ENCODE measurements at regions not wholly inside any gene's neighbourhood (a gene's known extent, or its start where the extent isn't known, plus 50 kb on each side); places are given as distances from the start of the nearest gene placed in this dataset.

DNA sequence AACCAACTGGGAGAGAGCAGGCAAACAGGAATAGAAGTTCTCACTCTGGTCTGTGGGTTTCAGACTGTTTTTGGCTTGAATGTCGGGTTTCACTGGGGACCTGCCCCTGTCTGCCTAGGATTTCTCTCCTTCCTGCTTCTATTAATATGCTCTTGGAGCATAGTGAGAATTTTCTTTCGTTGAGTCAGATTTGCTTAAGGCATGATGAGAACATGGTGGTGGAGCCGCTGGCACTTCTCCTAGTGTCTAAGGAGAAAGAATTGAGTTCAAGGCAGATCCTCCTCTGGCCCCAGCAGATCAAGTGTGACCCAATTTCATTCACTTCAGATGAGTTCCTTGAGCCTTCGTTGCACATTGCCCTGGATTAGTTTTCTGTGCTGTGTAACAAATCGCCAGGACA lies 103.9 kb upstream of the HS6ST1 start:
- DNase-seq: no peak
- no peaks in the 10 kb centered on the region for H3K9me2 ChIP-seq
- H3K4me1 ChIP-seq (ENCODE audit: control insufficient read depth in 1 of 2, insufficient read depth in 2 of 2, low read depth in 1 of 2, low read length in 1 of 2): peaks cover 0 to 51% of the 10 kb centered on the region in 2 experiments; a peak in 2 of 4 replicates
- no peaks in the 10 kb centered on the region for H3K79me2 ChIP-seq (ENCODE audit: insufficient read depth)
- H3K27me3 ChIP-seq (ENCODE audit: insufficient read depth): no peaks in the 10 kb centered on the region
- WGBS (ENCODE audit: low lambda C conversion rate): 20% methylated on average over 5 of the region's 5 CpGs
- no peak overlapping the region for H3K9ac ChIP-seq
- no peak overlapping the region for H3K4me2 ChIP-seq
- POLR2A ChIA-PET: no interaction called here
- CTCF ChIA-PET: no interaction called here
- H2AFZ ChIP-seq (ENCODE audit: low read depth): no peak overlapping the region
- no peaks in the 10 kb centered on the region for H3K36me3 ChIP-seq (replicated peaks in 1 of 2; ENCODE audit: control insufficient read depth in 1 of 2, insufficient read depth in 2 of 2, low read length in 1 of 2)
- no peak overlapping the region for H3K4me3 ChIP-seq (ENCODE audit: low read depth in 2 of 2, low read length in 1 of 2)
- H3F3A ChIP-seq (replicated peaks; ENCODE audit: insufficient read depth): no peaks in the 10 kb centered on the region
- TF ChIP-seq TCF12 (IDR thresholded peaks at IDR 0.05): no peak
- TF ChIP-seq RFX5 (IDR thresholded peaks at IDR 0.05; ENCODE audit: low read length): no peak
- no peak for TF ChIP-seq TAF1 (IDR thresholded peaks at IDR 0.05; ENCODE audit: borderline replicate concordance, low read depth, low read length)
- TF ChIP-seq, protein P1, sequence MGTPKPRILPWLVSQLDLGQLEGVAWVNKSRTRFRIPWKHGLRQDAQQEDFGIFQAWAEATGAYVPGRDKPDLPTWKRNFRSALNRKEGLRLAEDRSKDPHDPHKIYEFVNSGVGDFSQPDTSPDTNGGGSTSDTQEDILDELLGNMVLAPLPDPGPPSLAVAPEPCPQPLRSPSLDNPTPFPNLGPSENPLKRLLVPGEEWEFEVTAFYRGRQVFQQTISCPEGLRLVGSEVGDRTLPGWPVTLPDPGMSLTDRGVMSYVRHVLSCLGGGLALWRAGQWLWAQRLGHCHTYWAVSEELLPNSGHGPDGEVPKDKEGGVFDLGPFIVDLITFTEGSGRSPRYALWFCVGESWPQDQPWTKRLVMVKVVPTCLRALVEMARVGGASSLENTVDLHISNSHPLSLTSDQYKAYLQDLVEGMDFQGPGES (IDR thresholded peaks at IDR 0.05; ENCODE audit: low read depth, low read length): no peak
- H4K20me1 ChIP-seq (ENCODE audit: insufficient read depth): no peaks in the 10 kb centered on the region
- no peaks in the 10 kb centered on the region for H3K9me3 ChIP-seq
- H3K27ac ChIP-seq (ENCODE audit: low read depth in 2 of 2, low read length in 1 of 2): no peak overlapping the region

DNA sequence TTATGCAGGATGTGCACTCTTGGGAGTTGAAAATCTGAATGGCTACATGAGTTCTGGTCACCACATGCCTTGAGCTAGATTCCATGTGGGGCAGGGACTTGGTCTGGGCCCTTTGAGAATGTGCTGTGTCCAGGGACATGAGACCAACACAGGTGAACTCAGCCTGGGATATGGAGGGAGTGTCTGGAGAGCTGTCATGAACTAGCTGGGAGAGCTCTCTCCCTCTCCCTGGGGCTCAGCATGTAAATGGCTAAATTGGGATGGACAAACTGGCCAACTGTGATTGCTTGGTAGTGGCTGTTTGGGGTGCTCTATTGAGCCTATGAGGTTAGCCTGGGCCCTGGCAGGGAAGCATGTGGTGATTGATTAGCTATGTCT lies 105.1 kb upstream of the HS6ST1 start:
- Histone ChIP-seq H3K9me3 (no peaks in the 10 kb centered on the region), H3K9ac (no peak overlapping the region), H3F3A (replicated peaks; ENCODE audit: insufficient read depth) (no peaks in the 10 kb centered on the region), H3K9me2 (no peaks in the 10 kb centered on the region), H4K20me1 (ENCODE audit: insufficient read depth) (no peaks in the 10 kb centered on the region), H3K79me2 (ENCODE audit: insufficient read depth) (no peaks in the 10 kb centered on the region), H3K27ac (ENCODE audit: low read depth in 2 of 2, low read length in 1 of 2) (peak overlapping the region in 1 of 2 experiments; percentile 94; a peak in 2 of 4 replicates), H3K27me3 (ENCODE audit: insufficient read depth) (no peaks in the 10 kb centered on the region), H3K36me3 (replicated peaks in 1 of 2; ENCODE audit: control insufficient read depth in 1 of 2, insufficient read depth in 2 of 2, low read length in 1 of 2) (no peaks in the 10 kb centered on the region), H2AFZ (ENCODE audit: low read depth) (no peak overlapping the region), H3K4me3 (ENCODE audit: low read depth in 2 of 2, low read length in 1 of 2) (no peak overlapping the region), H3K4me2 (no peak overlapping the region), H3K4me1 (ENCODE audit: control insufficient read depth in 1 of 2, insufficient read depth in 2 of 2, low read depth in 1 of 2, low read length in 1 of 2) (peaks cover 0 to 51% of the 10 kb centered on the region in 2 experiments; a peak in 2 of 4 replicates)
- ChIA-PET CTCF (interaction anchor here (0.8 to 1.6 kb wide), 3 partner anchors 10 to 101 kb away, joined by 3 to 10 read pairs (median 4); no protein-coding TSS in a partner anchor), POLR2A (interaction anchor here (1.3 kb wide), 1 partner anchor 26 kb away, joined by 3 read pairs; no protein-coding TSS in a partner anchor)
- no peak for DNase-seq
- TF ChIP-seq, protein P2, sequence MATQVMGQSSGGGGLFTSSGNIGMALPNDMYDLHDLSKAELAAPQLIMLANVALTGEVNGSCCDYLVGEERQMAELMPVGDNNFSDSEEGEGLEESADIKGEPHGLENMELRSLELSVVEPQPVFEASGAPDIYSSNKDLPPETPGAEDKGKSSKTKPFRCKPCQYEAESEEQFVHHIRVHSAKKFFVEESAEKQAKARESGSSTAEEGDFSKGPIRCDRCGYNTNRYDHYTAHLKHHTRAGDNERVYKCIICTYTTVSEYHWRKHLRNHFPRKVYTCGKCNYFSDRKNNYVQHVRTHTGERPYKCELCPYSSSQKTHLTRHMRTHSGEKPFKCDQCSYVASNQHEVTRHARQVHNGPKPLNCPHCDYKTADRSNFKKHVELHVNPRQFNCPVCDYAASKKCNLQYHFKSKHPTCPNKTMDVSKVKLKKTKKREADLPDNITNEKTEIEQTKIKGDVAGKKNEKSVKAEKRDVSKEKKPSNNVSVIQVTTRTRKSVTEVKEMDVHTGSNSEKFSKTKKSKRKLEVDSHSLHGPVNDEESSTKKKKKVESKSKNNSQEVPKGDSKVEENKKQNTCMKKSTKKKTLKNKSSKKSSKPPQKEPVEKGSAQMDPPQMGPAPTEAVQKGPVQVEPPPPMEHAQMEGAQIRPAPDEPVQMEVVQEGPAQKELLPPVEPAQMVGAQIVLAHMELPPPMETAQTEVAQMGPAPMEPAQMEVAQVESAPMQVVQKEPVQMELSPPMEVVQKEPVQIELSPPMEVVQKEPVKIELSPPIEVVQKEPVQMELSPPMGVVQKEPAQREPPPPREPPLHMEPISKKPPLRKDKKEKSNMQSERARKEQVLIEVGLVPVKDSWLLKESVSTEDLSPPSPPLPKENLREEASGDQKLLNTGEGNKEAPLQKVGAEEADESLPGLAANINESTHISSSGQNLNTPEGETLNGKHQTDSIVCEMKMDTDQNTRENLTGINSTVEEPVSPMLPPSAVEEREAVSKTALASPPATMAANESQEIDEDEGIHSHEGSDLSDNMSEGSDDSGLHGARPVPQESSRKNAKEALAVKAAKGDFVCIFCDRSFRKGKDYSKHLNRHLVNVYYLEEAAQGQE (IDR thresholded peaks at IDR 0.05; ENCODE audit: low read depth, low read length): no peak
- TF ChIP-seq FOSL2 (IDR thresholded peaks at IDR 0.05; ENCODE audit: borderline replicate concordance, low read depth): no peak
- no peak for TF ChIP-seq ELF1 (IDR thresholded peaks at IDR 0.05)
- no peak for TF ChIP-seq NRF1 (IDR thresholded peaks at IDR 0.05; ENCODE audit: low read depth, low read length)
- TF ChIP-seq CHD2 (IDR thresholded peaks at IDR 0.05; ENCODE audit: low read length, partially characterized antibody): no peak
- TF ChIP-seq, protein P3, sequence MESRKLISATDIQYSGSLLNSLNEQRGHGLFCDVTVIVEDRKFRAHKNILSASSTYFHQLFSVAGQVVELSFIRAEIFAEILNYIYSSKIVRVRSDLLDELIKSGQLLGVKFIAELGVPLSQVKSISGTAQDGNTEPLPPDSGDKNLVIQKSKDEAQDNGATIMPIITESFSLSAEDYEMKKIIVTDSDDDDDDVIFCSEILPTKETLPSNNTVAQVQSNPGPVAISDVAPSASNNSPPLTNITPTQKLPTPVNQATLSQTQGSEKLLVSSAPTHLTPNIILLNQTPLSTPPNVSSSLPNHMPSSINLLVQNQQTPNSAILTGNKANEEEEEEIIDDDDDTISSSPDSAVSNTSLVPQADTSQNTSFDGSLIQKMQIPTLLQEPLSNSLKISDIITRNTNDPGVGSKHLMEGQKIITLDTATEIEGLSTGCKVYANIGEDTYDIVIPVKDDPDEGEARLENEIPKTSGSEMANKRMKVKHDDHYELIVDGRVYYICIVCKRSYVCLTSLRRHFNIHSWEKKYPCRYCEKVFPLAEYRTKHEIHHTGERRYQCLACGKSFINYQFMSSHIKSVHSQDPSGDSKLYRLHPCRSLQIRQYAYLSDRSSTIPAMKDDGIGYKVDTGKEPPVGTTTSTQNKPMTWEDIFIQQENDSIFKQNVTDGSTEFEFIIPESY (IDR thresholded peaks at IDR 0.05; ENCODE audit: borderline replicate concordance, low read depth): no peak
- TF ChIP-seq, protein P4, sequence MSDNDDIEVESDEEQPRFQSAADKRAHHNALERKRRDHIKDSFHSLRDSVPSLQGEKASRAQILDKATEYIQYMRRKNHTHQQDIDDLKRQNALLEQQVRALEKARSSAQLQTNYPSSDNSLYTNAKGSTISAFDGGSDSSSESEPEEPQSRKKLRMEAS (IDR thresholded peaks at IDR 0.05; ENCODE audit: low read depth): no peak
- no peak for TF ChIP-seq NFIC (IDR thresholded peaks at IDR 0.05; ENCODE audit: borderline replicate concordance)
- TF ChIP-seq FOXM1 (IDR thresholded peaks at IDR 0.05; ENCODE audit: low read depth): no peak
- no peak for TF ChIP-seq YY1 (IDR thresholded peaks at IDR 0.05; ENCODE audit: low read depth)
- no peak for TF ChIP-seq SIN3A (IDR thresholded peaks at IDR 0.05; ENCODE audit: borderline replicate concordance, low read depth, low read length)
- TF ChIP-seq MEF2A (IDR thresholded peaks at IDR 0.05; ENCODE audit: borderline replicate concordance, low read depth): no peak
- TF ChIP-seq GABPA (IDR thresholded peaks at IDR 0.05; ENCODE audit: low read depth): no peak
- TF ChIP-seq, protein P5, sequence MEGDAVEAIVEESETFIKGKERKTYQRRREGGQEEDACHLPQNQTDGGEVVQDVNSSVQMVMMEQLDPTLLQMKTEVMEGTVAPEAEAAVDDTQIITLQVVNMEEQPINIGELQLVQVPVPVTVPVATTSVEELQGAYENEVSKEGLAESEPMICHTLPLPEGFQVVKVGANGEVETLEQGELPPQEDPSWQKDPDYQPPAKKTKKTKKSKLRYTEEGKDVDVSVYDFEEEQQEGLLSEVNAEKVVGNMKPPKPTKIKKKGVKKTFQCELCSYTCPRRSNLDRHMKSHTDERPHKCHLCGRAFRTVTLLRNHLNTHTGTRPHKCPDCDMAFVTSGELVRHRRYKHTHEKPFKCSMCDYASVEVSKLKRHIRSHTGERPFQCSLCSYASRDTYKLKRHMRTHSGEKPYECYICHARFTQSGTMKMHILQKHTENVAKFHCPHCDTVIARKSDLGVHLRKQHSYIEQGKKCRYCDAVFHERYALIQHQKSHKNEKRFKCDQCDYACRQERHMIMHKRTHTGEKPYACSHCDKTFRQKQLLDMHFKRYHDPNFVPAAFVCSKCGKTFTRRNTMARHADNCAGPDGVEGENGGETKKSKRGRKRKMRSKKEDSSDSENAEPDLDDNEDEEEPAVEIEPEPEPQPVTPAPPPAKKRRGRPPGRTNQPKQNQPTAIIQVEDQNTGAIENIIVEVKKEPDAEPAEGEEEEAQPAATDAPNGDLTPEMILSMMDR (IDR thresholded peaks at IDR 0.05): no peak
- TF ChIP-seq EZH2phosphoT487 (IDR thresholded peaks at IDR 0.05; ENCODE audit: borderline replicate concordance, low read depth): no peak
- TF ChIP-seq GATA2 (CRISPR knock-in tag; IDR thresholded peaks at IDR 0.05): no peak
- no peak for TF ChIP-seq RFX5 (IDR thresholded peaks at IDR 0.05; ENCODE audit: low read length)

Measured in SK-N-SH (cell line).